GM18861 (cell line): ENCODE measurements at regions not wholly inside any gene's neighbourhood (a gene's known extent, or its start where the extent isn't known, plus 50 kb on each side); places are given as distances from the start of the nearest gene placed in this dataset.

ENCODE experiments used
- ATAC-seq: cut with Tn5 transposase; IDR thresholded peaks from one replicate; pipeline ENCODE4 v1.9.1; 2021; ENCODE audit not compliant: unreplicated experiment

DNA sequence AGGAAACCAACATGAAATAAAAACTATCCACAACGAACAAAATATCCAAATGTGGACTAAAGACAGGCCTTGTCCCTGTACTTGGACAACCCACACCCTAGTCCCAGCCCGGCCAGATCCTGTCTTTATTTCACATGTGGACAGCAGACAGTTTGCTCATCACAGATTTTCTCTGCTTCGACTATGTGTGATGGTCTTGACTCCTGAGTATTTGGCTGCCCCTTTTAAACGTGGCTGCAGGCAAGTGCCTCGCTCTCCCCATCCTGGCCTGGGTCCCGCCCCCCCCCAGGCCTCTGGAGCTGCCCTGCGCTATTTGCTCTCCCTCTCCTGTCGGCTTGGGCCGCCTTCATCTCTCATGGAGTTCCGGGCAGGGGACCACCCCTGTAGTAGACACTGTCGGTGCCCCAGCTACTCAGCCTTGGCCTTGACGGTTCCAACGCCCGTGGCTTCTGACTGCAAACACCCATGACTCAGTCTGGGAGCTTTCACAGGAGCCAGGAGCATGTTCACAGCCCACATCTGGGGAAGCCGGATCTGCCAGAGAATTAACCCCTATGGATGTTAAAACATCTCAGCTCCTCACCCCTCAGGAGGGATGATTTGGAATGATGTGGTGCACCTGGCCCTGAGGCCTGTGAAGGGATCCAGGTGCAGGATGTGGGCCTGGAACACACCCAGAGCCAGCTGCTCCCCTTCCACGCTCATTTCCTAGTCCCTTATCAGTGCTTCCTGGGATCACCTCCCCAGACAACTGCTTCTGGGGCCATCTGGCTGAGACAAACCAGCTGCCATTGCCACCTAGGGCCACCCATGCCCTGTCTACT lies 229.7 kb upstream of the RPL38 start:
- ATAC-seq: no peak

DNA sequence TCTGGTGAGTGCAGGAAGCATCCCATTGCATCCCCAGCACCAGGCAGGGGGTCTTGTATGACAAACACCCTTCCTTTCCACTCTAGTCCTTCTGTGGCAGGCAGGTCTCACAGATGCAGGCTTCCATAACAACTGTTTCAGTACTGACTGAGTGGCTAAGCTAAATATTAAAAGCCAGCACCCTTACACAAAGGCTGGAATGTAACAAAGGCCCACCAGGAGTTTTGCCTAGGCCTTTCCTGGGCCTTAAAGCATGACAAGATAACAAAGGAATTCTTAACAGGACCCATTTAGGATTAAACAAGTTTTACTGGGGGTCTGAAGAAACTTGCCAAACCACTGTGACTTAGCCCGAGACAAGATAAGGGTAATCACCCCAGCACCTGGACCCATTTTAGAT lies 228.9 kb upstream of the RPL38 start:
- no peak for ATAC-seq

DNA sequence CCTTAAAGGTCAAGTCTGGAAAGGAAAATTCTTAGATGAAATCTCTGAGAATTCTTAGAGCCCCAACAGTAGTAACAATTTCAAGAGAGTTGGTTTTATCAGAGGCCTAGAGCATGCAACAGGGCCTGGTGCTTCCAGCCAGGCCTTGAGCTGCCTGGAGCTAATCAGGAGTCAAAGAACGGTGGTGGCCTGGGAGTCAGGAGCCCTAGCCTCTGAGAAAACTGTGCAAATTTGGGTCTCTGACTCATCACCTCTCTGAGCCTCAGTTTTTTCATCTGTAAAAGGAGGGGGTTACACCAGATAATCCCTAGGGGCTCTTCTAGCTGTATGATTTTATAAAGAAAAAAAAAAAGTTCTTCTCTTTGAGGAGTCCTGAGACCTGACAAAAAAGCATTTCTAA lies 227.3 kb upstream of the RPL38 start:
- ATAC-seq: no peak

DNA sequence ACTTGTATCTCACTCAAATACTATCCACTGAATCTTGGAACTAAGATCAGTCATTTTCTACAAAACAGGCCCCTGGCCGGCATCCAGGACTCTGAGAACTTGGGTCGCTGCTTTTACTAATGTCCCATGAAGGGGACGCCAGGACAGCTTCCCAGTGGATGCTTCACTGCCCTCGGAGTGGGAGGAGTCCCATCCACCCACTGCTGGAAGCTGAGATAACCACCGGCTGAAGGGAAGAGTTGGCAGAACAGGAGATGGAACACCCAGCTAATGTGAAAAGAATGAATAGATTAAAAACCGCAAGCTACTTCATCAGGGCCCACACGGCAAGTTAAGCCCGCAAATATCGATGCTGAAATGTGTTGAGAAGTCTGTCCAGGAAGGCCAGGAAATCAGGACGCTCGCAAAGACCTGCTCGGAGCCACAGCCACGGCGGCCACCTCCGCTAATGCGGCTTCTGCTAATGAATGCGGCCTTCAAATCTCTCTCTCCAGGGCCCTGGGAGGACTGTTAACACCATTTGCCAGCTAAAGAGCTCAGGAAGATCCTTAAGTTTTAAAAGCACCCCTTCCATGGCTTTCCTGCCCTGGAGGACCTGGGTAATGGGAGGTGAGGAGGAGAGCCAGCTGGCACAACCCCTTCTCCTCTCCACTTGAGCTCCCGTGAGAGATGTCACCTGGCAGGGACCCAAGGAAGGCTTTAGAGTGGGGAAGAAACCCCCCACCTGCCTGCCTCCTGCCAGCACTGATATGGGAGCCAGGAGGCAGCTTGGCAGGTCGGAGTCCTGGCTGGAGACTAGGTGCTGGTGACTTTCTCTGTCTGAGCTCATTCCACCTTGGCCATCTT lies 226.6 kb upstream of the RPL38 start:
- ATAC-seq: no peak

DNA sequence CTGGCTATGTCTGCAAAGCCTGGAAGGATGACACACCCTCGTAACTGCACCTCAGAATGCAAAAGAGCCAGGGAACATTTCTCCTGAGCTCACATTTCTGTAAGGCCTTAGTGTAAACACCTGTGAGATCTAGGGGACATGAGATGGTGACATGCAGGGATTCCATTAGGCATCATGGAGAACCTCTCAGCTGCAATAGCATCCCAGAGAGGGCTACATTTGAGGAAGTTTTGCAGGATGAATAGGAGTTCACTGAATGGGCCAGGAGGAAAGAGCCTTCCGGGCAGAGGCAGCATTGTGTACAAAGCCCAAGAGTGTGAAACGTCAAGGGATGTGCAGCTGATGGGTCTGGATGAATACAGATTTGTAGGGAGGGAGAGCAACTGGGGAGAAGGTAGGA lies 223.0 kb upstream of the RPL38 start:
- ATAC-seq: no peak

- no peak for ATAC-seq
Measured at GRCh38 chr17:73982871-73983270, 220.6 kb upstream of the RPL38 start.

GRCh38 chr17:73983621-73984400 lies 219.7 kb upstream of the RPL38 start:
- ATAC-seq: no peak

DNA sequence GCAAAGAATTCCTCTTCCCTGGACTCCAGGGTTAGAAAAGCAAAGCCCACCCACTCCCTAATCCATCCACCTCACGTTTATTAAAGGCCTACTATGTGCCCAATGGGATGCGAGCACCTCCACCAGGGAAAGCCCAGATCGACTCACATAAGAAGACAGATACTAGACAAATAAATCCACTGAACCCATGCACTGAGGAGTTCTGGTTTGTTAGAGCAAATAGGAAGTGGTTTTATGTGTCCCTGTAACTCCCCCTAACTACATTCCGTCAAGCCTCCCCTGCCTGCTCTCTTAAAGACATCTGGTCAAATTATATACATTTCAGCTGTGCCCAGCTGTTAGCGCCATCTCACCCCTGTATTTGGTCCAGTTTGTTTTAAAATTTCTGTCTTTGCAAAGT lies 218.5 kb upstream of the RPL38 start:
- no peak for ATAC-seq

GRCh38 chr17:73985466-73986015 lies 217.9 kb upstream of the RPL38 start:
- ATAC-seq: no peak

- no peak for ATAC-seq
Measured at GRCh38 chr17:73986641-73987177, 216.8 kb upstream of the RPL38 start.

DNA sequence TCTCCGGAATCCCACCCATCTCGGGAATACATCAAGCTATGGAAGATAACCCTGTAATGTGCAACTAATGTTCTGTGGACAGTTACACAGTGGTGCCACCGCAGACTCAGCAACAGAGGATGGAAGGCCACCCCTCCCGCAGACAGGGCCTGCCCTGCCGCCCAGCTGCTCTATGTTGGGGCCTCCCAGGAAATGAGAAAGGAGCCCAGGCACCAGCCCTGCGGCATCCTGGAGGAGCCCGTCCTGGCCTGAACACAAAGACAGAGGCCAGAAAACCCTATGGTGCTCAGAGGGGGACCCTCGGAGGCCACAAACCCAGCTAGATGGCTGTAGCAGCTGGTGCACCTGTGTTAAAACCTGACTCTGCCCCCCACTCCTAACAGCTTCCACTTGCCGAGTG lies 216.1 kb upstream of the RPL38 start:
- ATAC-seq: no peak

GRCh38 chr17:73987845-73988509 lies 215.5 kb upstream of the RPL38 start:
- ATAC-seq: no peak

DNA sequence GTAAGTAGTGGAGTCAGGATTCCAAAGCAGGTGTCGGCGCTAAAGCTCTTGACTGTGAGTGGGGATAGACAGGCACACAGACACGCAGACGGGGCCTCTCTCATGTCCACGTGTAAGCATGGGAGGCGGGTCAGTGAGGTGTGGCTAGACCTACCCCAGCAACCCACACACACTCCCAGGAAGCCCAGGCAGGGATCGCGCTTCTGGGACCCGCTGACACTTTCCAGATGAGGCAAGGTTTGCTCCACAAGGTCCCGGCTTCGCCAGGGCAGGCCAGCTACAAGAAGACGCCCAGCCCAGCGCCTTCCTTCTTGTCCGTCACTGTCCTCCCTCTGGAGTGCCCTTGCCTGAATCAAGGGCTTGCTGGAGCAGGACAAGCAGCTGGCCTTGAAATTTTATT lies 213.8 kb upstream of the RPL38 start:
- no peak for ATAC-seq

GRCh38 chr17:73990290-73990689 lies 213.2 kb upstream of the RPL38 start:
- no peak for ATAC-seq

- no peak for ATAC-seq
Measured at GRCh38 chr17:73991260-73991659, 212.2 kb upstream of the RPL38 start.

DNA sequence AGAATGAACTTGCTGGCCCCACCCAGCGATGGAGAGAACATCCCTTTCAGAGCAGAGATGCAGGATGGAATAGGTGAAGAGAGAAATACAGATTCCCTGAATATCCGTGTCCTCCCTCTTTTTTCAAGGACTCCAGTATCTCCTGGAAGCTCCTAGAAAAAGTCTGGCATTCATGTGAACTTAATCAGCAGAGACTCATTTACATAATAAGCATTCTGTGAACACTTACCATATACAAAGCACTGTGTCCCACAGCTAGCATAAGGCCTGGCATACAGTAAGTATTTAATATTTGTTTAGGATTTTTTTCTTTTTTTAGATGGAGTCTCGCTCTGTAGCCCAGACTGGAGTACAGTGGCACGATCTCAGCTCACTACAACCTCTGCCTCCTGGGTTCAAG lies 208.5 kb upstream of the RPL38 start:
- ATAC-seq: no peak

GRCh38 chr17:73997059-73997458 lies 206.4 kb upstream of the RPL38 start:
- no peak for ATAC-seq

DNA sequence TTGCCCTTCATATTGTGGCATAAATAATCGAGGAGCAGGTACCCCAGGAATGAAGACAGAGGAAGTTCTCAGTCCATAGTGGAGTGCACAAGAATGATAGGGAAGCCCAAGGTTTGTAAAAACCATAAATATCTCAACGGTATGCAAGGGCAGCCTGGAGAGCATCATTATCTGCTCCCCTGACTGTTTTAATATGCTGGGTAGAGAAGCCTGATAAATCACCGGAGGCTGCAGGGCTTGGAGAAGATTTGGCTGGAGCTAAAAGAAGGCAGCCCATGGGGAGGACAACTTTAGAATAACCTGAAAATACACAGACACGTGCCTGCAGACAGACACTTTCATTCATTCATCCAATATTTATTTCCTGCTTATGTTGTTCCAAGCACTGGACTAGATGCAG lies 205.2 kb upstream of the RPL38 start:
- no peak for ATAC-seq

DNA sequence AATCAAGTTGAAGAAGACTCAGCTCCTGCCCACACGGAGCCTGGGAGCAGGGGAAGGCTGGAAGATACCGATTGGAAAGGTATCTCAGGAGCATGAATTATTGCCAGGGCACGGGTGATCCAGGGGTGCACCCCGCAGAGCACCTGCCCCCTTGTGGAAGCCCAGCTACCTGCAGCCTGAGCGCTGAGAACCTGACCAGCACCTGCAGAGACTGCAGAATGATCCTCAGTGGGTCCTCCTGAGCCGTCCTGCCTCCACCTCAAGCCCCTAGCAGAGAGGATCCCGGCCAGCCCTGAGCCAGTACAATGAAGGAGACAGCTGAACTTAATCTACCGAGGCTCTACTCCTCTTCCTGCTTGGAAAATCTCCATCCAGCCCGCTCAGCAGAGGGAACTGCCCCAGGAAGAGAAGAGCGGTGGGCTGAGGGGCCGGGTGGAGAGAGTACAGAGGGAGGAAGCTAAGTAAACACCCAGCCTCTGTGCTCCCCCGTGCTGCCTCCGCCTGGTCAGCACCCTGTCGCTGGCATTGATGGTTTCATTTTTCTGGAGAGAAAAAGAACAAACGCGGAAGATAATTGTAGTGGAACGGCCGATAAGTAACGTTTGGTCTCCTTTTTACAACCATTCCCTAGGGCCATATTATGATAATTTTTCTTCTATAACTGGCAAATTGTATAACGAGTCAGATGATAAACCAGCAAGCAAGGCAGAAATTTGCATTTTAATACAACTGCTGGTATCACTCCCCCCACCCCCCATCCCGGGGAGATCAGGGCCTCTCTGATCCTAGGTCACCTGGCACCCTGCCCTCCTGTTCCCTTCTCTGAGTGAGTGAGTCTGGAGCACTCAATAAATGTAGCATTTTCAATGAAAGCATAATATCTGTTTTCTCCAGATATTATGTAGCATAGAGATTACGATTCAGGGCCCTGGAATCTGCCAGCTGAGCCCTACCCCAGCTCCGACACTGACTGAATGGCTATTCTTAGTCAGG lies 204.5 kb upstream of the RPL38 start:
- ATAC-seq: no peak
